ENCODE measurements at regions not wholly inside any gene's neighbourhood (a gene's known extent, or its start where the extent isn't known, plus 50 kb on each side); places are given as distances from the start of the nearest gene placed in this dataset.

DNA sequence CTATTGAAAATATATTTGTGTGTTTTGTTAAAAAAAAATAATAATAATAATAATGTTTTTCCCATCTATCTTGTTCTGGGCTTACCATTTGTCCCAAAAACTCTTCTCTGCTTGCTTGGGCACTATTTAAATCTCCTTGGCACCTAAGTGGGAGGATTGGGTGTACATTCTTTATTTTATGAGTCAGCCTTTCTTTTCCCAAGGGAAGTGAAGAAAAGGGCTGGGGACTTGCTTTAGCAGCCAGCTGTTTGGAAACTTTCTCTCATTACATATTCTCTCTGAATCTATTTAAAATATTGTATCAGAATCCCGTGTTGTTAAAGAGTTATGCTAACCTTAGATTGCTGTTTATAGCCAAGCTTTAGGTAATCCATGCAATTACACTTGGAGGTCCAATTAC lies 2332.4 kb downstream of the ARAP2 start:
- no peak for TF ChIP-seq CTCF (conservative IDR thresholded peaks at IDR 0.05; ENCODE audit: low read length)
- no peak for TF ChIP-seq EZH2phosphoT487 (IDR thresholded peaks at IDR 0.05; ENCODE audit: borderline replicate concordance, low read depth, low read length)
